GM23338 (cell line): ENCODE measurements at regions not wholly inside any gene's neighbourhood (a gene's known extent, or its start where the extent isn't known, plus 50 kb on each side); places are given as distances from the start of the nearest gene placed in this dataset.

Experiments
- ETS1 ChIP-seq: IDR thresholded peaks from 2 replicates; pipeline ENCODE4 v1.6.1; 2016; ENCODE audit warnings: antibody characterized with exemption
- EZH2 ChIP-seq: fragments of 200-600 bp; sonication (generic); IDR thresholded peaks from one replicate; pipeline ENCODE4 v1.8.0; 2017; ENCODE audit warnings: antibody characterized with exemption, mild to moderate bottlenecking, low read depth; ENCODE audit not compliant: unreplicated experiment
- EZH2phosphoT487 ChIP-seq: fragments of 200-600 bp; sonication (generic); IDR thresholded peaks from one replicate; pipeline ENCODE4 v1.8.1; 2018; ENCODE audit warnings: antibody characterized with exemption; ENCODE audit not compliant: unreplicated experiment
- NANOG ChIP-seq: IDR thresholded peaks from 2 replicates; pipeline ENCODE4 v1.6.1; 2016; ENCODE audit warnings: antibody characterized with exemption, borderline replicate concordance
- POLR2AphosphoS5 ChIP-seq: IDR thresholded peaks from 2 replicates; pipeline ENCODE4 v1.6.1; 2016; ENCODE audit warnings: antibody characterized with exemption, low read depth
- REST ChIP-seq: IDR thresholded peaks from one replicate; pipeline ENCODE4 v1.6.1; 2018; ENCODE audit warnings: antibody characterized with exemption; ENCODE audit not compliant: unreplicated experiment
- ZNF114 ChIP-seq: fragments of 250-450 bp; sonication (Bioruptor Pico); IDR thresholded peaks from 2 replicates; pipeline ENCODE4 v1.5.0; 2020; ENCODE audit warnings: mild to moderate bottlenecking, moderate library complexity
- ZNF331 ChIP-seq: fragments of 250-450 bp; sonication (Bioruptor Pico); IDR thresholded peaks from 2 replicates; pipeline ENCODE4 v1.5.0; 2020; ENCODE audit warnings: low read depth, mild to moderate bottlenecking, moderate library complexity
- TF ChIP-seq, protein P1 (sequence below), 2 experiments: fragments of 200-600 bp in 1 of 2; sonication (generic) in 1 of 2; conservative IDR thresholded peaks; 2 replicates each; pipeline versions ENCODE4 v1.5.1 to v1.6.1; 2016 to 2017; ENCODE audit warnings: antibody characterized with exemption in 2 of 2, low read depth in 2 of 2, mild to moderate bottlenecking in 2 of 2, moderate library complexity in 1 of 2
- TF ChIP-seq, protein P2 (sequence below): fragments of 250-450 bp; sonication (Bioruptor Pico); IDR thresholded peaks from 2 replicates; pipeline ENCODE4 v1.5.0; 2020; ENCODE audit warnings: mild to moderate bottlenecking, moderate library complexity

DNA sequence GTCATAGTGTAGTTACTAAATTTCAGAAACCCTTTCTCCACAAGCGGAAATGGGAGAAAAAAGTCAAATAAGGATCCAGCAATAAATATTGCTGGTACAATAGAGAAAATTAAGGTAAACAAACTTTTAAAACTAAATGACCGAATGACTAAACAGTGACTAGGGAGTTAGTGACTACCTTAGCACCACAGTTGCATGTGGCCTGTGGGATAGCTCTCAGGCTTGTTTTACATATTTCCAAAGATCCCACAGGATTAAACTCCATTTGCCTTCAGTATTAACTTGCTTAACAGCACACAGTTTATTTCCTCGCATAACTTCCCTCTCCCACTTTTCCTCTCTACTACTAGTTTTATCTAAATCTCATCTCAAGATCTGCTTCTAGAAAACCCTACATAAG, 824.3 kb upstream of the KLHL1 start:
- no peak for TF ChIP-seq EZH2
- TF ChIP-seq, protein P1, sequence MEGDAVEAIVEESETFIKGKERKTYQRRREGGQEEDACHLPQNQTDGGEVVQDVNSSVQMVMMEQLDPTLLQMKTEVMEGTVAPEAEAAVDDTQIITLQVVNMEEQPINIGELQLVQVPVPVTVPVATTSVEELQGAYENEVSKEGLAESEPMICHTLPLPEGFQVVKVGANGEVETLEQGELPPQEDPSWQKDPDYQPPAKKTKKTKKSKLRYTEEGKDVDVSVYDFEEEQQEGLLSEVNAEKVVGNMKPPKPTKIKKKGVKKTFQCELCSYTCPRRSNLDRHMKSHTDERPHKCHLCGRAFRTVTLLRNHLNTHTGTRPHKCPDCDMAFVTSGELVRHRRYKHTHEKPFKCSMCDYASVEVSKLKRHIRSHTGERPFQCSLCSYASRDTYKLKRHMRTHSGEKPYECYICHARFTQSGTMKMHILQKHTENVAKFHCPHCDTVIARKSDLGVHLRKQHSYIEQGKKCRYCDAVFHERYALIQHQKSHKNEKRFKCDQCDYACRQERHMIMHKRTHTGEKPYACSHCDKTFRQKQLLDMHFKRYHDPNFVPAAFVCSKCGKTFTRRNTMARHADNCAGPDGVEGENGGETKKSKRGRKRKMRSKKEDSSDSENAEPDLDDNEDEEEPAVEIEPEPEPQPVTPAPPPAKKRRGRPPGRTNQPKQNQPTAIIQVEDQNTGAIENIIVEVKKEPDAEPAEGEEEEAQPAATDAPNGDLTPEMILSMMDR (conservative IDR thresholded peaks at IDR 0.05; ENCODE audit: low read depth in 2 of 2): no peak
- TF ChIP-seq REST: no peak
- TF ChIP-seq, protein P2, sequence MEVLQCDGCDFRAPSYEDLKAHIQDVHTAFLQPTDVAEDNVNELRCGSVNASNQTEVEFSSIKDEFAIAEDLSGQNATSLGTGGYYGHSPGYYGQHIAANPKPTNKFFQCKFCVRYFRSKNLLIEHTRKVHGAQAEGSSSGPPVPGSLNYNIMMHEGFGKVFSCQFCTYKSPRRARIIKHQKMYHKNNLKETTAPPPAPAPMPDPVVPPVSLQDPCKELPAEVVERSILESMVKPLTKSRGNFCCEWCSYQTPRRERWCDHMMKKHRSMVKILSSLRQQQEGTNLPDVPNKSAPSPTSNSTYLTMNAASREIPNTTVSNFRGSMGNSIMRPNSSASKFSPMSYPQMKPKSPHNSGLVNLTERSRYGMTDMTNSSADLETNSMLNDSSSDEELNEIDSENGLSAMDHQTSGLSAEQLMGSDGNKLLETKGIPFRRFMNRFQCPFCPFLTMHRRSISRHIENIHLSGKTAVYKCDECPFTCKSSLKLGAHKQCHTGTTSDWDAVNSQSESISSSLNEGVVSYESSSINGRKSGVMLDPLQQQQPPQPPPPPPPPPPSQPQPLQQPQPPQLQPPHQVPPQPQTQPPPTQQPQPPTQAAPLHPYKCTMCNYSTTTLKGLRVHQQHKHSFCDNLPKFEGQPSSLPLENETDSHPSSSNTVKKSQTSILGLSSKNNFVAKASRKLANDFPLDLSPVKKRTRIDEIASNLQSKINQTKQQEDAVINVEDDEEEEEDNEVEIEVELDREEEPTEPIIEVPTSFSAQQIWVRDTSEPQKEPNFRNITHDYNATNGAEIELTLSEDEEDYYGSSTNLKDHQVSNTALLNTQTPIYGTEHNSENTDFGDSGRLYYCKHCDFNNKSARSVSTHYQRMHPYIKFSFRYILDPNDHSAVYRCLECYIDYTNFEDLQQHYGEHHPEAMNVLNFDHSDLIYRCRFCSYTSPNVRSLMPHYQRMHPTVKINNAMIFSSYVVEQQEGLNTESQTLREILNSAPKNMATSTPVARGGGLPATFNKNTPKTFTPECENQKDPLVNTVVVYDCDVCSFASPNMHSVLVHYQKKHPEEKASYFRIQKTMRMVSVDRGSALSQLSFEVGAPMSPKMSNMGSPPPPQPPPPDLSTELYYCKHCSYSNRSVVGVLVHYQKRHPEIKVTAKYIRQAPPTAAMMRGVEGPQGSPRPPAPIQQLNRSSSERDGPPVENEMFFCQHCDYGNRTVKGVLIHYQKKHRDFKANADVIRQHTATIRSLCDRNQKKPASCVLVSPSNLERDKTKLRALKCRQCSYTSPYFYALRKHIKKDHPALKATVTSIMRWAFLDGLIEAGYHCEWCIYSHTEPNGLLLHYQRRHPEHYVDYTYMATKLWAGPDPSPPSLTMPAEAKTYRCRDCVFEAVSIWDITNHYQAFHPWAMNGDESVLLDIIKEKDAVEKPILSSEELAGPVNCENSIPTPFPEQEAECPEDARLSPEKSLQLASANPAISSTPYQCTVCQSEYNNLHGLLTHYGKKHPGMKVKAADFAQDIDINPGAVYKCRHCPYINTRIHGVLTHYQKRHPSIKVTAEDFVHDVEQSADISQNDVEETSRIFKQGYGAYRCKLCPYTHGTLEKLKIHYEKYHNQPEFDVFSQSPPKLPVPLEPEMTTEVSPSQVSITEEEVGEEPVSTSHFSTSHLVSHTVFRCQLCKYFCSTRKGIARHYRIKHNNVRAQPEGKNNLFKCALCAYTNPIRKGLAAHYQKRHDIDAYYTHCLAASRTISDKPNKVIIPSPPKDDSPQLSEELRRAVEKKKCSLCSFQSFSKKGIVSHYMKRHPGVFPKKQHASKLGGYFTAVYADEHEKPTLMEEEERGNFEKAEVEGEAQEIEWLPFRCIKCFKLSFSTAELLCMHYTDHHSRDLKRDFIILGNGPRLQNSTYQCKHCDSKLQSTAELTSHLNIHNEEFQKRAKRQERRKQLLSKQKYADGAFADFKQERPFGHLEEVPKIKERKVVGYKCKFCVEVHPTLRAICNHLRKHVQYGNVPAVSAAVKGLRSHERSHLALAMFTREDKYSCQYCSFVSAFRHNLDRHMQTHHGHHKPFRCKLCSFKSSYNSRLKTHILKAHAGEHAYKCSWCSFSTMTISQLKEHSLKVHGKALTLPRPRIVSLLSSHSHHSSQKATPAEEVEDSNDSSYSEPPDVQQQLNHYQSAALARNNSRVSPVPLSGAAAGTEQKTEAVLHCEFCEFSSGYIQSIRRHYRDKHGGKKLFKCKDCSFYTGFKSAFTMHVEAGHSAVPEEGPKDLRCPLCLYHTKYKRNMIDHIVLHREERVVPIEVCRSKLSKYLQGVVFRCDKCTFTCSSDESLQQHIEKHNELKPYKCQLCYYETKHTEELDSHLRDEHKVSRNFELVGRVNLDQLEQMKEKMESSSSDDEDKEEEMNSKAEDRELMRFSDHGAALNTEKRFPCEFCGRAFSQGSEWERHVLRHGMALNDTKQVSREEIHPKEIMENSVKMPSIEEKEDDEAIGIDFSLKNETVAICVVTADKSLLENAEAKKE (CRISPR knock-in tag): no peak
- no peak for TF ChIP-seq EZH2phosphoT487
- no peak for TF ChIP-seq POLR2AphosphoS5
- TF ChIP-seq NANOG: no peak
- TF ChIP-seq ZNF331: no peak
- no peak for TF ChIP-seq ETS1
- no peak for TF ChIP-seq ZNF114 (CRISPR knock-in tag)
